Activated CD4-positive, alpha-beta T cell treated with anti-CD3 and anti-CD28 coated beads, Interleukin-2, Interleukin-4, amounts not matched to agents 100 ng/mL and 50 ng/mL, durations not matched to agents 16 hours and 8 hours (primary cell): ENCODE measurements at regions not wholly inside any gene's neighbourhood (a gene's known extent, or its start where the extent isn't known, plus 50 kb on each side); places are given as distances from the start of the nearest gene placed in this dataset.
A peak's percentile ranks its signal among the peaks of the same experiment; 100 is the strongest.

ENCODE experiments used
- DNase-seq: peaks from one replicate; pipeline ENCODE4 v3.0.0-alpha.2; 2020; ENCODE audit warnings: low spot score

DNA sequence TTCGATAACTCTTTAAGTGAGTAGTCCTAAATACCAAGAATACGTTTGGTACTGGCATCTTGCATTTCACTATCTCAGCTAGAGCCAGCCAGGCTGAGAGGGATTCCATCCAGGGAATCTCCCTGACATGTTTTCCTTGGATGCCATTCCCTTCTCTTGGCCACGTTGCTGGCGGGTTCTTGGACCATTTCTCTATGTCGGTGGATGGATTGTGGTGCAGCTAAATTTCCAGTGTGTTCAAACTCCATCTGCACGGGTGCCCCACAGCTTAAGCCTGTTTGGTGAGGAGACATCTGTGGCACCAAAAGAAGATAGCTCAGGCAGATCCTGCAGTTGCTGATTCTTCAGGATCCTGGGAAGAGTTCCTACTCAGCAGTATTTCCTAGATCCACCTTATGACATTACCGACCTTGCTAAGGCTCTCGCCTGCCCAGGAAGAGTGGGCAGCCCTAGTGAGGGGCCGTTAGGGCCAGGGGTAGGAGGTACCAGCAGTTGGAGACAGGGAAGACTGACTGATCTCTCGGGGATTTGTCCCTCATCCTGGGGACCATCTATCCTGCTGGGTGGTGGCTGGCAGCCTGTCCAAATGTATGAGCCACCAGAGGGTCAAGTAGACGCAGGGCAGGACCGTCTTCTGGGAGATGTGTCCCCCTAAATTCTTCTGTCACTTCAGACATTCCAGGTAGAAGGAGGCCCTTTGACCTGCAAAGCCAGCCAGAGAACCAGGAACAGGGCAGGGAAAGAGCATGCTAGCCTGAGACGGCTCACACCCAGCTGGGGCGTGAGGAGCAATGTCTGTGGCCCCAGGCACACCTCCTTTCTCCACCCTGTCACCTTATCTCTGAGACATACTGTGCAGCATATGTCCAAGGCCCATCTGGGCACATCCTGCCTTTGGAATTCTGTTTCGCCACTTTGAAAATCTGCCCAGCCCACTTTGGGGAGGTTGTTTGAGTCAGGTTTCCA lies 72.6 kb upstream of the CAPRIN2 start:
- DNase-seq, result no peak

DNA sequence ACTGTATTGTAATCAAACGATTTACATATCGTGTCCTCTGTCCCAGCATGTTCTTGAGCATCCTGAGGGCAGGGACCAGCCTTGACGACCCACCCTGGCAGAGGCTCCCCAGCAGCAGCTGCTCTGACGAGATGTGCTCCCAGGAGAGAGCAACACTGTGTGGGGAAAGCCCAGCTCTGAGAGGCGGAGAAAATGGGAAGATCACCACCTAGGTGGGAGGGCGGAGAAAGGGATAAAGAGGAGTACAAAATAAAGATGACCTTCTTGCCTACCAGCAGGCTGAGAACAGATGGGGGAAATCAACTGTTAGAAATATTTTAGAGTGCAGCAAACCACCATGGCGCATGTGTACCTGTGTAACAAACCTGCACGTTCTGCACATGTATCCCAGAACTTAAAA lies 71.5 kb upstream of the CAPRIN2 start:
- no peak for DNase-seq

GRCh38 chr12:30825341-30825740 lies 70.6 kb upstream of the CAPRIN2 start:
- DNase-seq, result no peak

GRCh38 chr12:30824311-30824710 lies 69.6 kb upstream of the CAPRIN2 start:
- DNase-seq, result no peak

GRCh38 chr12:30823764-30824163 lies 69.0 kb upstream of the CAPRIN2 start:
- no peak for DNase-seq

DNA sequence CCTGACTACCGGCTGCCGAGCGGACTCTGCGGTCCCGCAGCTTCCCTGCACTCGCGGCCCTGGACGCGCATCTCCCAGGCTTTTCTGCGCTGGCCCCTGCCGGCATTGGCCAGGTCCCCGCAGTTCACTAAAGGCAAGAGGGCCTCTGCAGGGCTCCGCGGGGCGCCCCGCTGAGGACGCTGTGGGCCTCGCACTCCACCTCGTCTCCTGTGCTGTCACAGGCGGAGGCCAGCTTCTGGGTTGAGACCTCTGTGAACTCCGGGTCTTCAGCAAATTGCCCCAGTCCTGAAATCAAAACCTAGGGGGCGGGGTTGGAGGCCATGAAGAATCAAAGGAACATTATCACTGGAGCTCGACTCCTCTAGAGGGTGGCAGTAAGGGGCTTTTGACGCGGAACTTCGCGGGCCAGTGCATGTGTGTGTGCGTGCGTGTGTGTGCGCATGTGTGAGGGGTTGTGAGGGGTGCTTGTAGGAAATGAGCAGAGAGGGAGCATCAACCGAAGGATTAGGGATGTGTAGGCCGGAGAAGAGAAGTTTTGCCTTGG lies 68.5 kb upstream of the CAPRIN2 start:
- peak; percentile 4 for DNase-seq

DNA sequence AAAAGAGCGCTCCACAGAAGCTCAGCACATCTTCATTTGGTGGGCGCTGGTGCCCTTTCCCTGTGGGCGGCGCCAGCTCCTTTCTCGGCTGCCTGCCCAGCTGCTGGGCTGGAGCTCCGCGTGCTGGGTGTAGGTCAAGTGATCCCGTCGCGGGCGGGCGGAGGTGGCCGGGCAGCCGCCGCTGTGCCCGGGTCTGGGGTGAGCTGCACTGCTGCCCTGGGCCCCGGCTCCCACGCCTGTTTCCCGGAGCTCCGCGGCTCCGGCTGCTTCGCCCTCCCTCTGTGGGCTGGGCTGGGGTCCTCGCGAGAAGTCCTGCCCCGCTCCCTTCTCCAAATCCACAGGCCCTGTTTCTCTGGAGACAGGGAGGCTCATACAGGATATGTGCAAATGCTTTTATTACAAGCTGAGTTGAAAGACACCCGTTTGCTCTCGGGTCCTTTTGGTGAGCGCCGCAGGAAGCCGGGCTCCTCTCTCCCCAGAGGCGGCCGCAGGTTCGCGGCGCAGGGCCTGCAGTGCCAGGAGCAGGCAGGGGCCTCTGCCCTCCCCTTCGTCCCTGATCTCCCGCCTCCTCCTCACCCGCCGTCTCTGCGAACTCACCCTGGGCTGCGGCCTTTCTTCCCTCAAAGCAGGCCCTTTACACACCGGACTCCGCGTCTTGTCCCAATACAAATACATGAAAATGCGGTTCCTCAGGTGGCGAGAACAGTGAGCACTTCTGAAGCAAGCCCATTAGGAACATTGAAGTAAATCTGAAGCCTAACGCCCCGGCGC lies 67.8 kb upstream of the CAPRIN2 start:
- peak; percentile 18 for DNase-seq

GRCh38 chr12:30820406-30820946 lies 65.7 kb upstream of the CAPRIN2 start:
- DNase-seq, result no peak

DNA sequence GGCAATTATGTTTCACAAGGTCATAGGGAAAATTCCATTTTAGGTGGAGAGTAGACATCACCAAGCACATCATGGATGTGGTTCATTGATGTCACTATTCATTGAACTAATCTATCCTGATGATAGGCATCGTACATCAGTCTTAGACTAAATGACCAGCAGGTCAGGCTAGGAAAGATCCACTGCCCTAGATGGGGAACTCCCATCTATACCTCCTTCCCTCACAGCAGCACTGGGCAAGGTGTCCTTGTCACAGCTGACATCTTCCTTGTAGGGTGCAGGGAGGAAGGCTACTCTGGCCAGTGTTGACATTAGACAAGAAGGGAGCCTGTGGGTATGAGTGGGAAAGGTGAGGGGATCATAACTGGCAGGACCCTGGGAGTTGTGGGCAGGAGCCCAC lies 63.8 kb upstream of the CAPRIN2 start:
- DNase-seq, result no peak

DNA sequence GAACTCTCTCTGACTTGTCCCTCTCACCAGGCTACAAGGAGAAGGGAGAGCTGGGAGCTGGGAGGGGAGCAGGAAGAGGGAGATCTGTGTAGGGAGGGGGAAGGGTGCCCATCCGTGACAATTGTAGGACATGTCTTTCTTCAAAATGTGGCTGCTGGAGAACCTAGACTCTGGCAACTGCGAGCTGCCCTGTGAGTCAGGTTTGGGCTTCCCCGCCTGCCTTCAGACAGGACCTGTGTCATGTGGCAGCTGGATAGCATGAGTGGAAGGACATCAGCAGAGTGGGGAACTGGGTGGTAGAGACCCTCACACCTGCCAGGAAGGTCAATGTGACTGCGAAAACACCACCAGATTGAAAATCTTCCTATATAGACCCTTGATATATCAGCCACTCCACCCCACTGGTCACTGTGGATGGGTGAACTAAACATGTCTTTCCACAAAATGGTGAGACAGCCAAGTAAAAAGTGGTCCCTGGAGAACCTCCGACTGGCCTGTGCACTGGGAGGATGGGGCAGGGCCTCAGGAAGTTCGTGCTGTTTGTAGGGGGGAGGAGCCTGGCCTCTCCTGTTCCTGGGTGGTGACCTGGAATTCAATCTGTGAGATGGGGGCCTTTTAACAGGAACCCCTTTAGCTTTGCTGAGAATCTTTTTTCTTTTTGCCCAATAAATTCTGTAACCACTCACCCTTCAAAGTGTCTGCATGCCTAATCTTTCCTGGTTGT lies 62.2 kb upstream of the CAPRIN2 start:
- no peak for DNase-seq

DNA sequence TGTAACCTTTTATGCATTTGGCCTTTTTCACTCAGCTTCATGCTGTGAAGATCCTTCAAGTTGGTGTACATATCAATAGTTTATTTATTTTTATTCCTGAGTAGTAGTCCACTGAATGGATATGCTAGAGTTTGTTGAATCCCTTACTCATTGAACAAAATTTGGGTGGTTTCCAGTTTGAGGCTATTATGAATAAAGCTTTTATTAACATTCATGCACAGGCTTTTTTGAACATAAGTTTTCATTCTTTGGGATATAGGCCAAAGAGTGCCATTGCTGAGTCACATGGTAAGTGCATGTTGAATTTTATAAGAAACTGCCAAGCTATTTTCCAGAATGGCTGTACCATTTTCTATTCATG lies 59.5 kb upstream of the CAPRIN2 start:
- DNase-seq, result no peak

DNA sequence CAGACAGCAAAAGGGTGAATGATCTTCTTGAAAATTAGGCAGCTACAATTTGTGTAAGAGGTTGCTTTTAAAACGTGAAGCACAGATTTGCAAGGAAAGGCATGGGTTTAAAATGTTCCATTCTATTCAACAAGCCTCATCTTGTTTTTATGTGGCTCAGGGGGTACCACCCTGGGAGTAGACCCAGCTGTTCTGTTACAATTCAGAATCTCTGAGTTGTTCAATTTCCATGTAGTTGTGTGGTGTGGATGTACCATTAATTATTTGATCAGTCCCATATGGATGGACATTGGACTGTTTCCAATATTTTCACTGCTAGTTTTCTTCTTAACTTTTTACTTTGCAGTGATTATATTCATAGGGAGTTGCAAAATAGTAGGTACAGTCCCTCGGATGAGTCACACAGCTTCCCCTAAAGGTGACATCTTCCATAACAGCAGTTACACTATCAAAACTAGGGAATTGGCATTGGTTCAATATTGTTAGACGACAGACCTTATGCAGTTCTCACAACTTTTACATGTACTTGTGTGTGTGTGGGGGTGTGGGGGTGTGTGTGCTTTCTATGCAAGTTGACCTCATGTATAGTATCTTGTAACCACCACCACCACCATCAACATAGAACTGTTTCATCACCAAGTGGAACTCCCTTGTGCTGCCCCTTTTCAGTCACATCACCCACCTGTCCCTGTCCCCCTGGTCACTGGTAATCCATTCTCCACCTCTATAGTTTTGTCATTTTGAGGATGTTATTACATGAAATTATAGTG lies 59.0 kb upstream of the CAPRIN2 start:
- no peak for DNase-seq

DNA sequence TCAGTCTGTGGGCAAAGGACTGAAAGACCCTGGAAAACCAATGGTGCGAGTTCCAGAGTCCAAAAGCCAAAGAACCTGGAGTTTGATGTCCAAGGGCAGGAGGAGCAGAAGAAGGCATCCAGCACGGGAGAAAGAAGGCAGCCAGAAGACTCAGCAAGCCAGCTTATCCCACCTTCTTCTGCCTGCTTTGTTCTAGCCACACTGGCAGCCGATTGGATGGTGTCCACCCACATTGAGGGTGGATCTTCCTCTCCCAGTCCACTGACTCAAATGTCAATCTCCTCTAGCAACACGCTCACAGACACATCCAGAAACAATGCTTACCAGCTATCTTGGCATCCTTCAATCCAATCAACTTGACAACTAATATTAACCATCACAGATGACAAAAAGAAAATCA lies 57.2 kb upstream of the CAPRIN2 start:
- DNase-seq, result no peak

DNA sequence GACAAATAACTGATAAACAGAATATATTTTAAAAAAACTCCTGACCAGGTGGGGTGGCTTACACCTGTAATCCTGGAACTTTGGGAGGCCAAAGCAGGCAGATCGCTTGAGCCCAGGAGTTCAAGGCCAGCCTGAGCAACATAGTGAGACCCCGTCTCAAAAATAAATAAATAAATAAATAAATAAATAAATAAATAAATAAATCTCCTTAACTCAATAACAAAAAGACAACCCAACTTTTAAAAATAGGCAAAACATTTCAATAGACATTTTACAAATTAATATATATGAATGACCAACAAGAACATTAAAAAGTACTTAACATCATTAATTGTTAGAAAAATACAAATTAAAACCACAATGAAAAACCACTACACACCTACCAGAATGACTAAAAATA lies 56.2 kb upstream of the CAPRIN2 start:
- DNase-seq, result no peak

DNA sequence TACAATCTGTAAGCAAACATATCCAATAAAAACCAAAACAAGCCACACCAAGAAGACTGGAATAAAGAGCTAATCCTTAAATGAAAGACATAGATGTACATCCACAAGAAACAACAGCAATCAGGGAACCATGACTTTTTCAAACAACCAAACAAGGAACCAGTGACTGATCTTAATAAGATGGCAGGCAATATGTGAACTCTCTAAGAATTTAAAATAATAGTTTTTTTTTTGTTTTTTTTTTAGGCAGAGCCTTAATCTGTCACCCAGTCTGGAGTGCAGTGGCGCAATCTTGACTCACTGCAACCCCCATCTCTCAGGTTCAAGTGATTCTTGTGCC lies 52.9 kb upstream of the CAPRIN2 start:
- no peak for DNase-seq

DNA sequence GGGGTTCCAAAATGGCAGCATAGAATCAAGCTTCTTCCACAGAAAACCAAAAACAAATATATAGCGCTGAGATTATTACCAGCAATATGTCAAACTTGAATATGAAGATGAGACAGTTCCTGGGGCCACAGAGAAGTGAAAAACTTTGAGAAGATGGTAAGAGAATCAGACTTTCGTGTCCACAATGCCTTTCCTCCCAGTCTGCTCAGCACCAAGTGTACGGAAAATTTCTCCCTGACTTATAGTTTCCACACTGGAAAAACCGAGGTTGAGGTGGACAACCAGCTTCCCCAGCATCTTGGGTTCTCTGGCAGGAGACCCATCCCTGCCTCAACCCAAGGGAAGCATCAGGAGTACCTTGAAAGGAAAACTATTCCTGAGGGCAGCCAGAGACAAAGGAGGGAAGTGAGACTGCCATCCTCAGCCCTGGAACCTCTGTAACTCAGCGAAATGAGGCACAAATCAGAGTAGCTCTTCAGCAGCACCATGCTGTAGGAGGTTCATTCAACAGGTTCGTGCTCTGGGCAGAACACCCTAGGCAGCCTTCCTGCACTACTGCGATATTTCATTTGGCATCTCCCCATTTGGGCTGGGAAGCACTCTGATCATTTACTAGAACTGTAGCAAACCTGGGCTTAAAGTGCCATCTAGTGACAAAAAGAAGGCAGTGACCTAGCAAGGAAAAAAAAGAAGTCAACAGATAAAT lies 52.4 kb upstream of the CAPRIN2 start:
- DNase-seq, result peak; percentile 46

DNA sequence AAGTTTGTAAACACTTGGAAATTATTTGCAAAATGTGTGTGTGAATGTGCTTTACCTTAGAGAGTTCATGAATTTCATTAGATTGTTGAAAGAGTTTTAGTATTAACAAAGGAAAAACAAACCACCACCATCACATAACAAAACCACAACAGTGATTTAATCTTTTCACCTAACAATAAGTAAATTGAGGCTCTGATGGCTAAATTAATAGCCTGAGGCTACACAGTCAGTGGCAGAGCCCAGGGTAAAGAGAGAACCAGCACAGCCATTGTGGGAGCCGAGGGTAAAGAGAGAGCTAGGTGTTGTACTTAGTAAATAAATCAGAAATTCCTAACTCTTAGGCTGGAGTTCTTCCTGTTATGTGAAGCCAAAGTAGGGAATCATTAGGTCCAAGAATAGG lies 51.2 kb upstream of the CAPRIN2 start:
- no peak for DNase-seq
